ENCODE measurements at regions not wholly inside any gene's neighbourhood (a gene's known extent, or its start where the extent isn't known, plus 50 kb on each side); places are given as distances from the start of the nearest gene placed in this dataset.
"Not testable (repeated sequence)": the region's sequence is repeated elsewhere in the genome, so short reads cannot be mapped to it uniquely, and the experiment has no call there.

DNA sequence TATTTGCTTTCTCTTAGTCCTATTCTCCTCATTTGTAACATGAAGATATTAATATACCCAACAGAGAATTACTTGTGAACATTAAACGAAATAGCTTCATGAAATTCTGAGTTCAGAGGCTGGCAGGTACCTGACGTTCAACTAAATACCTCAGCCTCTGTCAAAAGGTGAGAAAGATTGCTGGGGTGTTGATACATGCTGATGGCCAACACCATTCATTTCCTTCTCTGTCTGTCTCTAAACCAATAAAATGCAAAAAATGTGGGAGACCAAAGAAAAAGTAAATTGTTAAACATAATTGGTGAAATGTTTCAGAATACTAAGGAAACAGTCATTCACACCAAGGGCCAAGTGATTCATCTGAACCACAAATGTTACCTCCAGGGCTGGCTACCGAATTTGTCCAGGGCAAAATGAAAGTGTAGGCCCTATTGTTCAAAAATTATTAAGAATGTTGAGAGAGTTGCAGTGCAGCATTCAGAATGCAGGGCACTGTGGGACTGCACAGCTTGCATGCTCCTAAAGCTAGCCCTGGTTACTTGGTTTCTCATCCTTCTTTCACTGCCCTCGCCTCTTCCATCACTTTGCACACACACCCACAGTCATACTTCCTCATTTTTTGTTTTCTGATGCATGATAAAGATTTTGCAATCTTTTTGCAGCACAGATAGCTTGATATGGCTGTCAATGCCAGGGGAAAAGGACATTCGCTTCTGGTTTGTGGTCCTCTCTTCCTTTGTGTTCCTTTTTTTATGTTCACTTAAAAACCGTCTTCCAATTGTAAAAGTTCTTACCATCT lies 414.3 kb upstream of the NR5A2 start:
- H3K9me3 ChIP-seq = no peaks in the 10 kb centered on the region
- no peaks in the 10 kb centered on the region for H3K27me3 ChIP-seq
- intact Hi-C loops (cut with DNase I) = no loop called here
- no peak for DNase-seq
- no peaks in the 10 kb centered on the region for H3K36me3 ChIP-seq
- no peak overlapping the region for H3K4me3 ChIP-seq
- WGBS, 2 donors = 60 to 70% methylated on average over 6 of the region's 6 CpGs
- no peak overlapping the region for H3K27ac ChIP-seq
- H3K4me1 ChIP-seq = no peaks in the 10 kb centered on the region
- TF ChIP-seq POLR2A (IDR thresholded peaks at IDR 0.05) = no peak
- TF ChIP-seq EP300 (IDR thresholded peaks at IDR 0.05) = no peak
- TF ChIP-seq, protein P1, sequence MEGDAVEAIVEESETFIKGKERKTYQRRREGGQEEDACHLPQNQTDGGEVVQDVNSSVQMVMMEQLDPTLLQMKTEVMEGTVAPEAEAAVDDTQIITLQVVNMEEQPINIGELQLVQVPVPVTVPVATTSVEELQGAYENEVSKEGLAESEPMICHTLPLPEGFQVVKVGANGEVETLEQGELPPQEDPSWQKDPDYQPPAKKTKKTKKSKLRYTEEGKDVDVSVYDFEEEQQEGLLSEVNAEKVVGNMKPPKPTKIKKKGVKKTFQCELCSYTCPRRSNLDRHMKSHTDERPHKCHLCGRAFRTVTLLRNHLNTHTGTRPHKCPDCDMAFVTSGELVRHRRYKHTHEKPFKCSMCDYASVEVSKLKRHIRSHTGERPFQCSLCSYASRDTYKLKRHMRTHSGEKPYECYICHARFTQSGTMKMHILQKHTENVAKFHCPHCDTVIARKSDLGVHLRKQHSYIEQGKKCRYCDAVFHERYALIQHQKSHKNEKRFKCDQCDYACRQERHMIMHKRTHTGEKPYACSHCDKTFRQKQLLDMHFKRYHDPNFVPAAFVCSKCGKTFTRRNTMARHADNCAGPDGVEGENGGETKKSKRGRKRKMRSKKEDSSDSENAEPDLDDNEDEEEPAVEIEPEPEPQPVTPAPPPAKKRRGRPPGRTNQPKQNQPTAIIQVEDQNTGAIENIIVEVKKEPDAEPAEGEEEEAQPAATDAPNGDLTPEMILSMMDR (IDR thresholded peaks at IDR 0.05) = no peak
- no peak for TF ChIP-seq POLR2AphosphoS5 (IDR thresholded peaks at IDR 0.05)

GRCh38 chr1:199616947-199617346 lies 410.6 kb upstream of the NR5A2 start:
- Histone ChIP-seq H3K9me3 (no peaks in the 10 kb centered on the region), H3K4me1 (no peaks in the 10 kb centered on the region), H3K27ac (no peak overlapping the region), H3K4me3 (no peak overlapping the region), H3K36me3 (no peaks in the 10 kb centered on the region), H3K27me3 (no peaks in the 10 kb centered on the region)
- no peak for DNase-seq
- 27 to 50% methylated on average over 1 of the region's 1 CpG for WGBS, 2 donors
- no peak for TF ChIP-seq POLR2AphosphoS5 (IDR thresholded peaks at IDR 0.05)
- intact Hi-C loops (cut with DNase I) = no loop called here

DNA sequence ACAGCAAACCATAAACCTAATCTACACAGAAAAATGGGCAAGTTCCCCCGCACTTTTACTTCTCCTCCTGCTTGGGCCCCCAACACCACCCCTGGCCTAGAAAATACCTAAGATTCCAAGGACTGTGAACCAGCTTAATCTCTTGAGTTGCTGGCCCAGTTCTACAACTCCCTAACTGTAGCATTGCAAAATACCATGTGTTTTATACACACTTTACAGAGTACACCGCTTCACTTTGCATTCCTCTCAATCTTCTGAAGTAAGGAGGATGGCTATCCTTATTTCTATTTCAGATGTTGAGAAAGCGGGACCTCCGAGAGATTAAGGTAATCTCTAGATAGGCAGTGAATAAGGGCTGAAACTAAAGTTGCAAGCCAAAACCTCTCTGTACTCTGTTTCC lies 408.3 kb upstream of the NR5A2 start:
- Histone ChIP-seq H3K27ac (no peak overlapping the region), H3K4me3 (no peak overlapping the region), H3K36me3 (no peaks in the 10 kb centered on the region), H3K9me3 (no peaks in the 10 kb centered on the region), H3K4me1 (no peaks in the 10 kb centered on the region), H3K27me3 (no peaks in the 10 kb centered on the region)
- intact Hi-C loops (cut with DNase I) = no loop called here
- DNase-seq = no peak
- WGBS, 2 donors = 78 to 93% methylated on average over 4 of the region's 4 CpGs
- TF ChIP-seq, protein P1 (IDR thresholded peaks at IDR 0.05) = no peak
- TF ChIP-seq POLR2AphosphoS5 (IDR thresholded peaks at IDR 0.05) (no peak), POLR2A (IDR thresholded peaks at IDR 0.05) (no peak), EP300 (IDR thresholded peaks at IDR 0.05) (no peak)

- H3K36me3 ChIP-seq; H3K9me3 ChIP-seq; H3K4me1 ChIP-seq; intact Hi-C loops (cut with DNase I); H3K27me3 ChIP-seq; H3K27ac ChIP-seq; DNase-seq; H3K4me3 ChIP-seq: not testable (repeated sequence)
- 85 to 89% methylated on average over 3 of the region's 3 CpGs for WGBS, 2 donors
Observed at GRCh38 chr1:199626228-199626627, 401.3 kb upstream of the NR5A2 start.

DNA sequence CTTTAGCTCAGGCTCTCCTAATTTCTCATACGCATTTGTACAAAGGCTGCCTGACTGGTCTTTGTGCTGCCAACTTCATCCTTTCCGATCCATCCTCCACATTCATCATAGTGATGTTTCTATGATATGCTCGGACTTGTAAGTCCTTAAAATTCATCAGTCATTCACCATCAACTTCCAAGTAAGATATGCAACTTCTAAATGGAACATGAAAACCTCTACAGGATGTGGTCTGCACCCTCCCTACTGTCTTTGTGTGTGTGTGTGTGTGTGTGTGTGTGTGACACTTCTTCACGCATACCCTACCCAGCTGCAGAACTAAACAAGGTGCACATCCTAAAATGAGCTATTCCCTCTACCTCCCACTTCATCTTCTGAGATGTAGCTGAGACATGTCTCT lies 397.9 kb upstream of the NR5A2 start:
- WGBS, 2 donors = 66 to 91% methylated on average over 4 of the region's 4 CpGs
- no peak for TF ChIP-seq EP300 (IDR thresholded peaks at IDR 0.05)
- TF ChIP-seq, protein P1 (IDR thresholded peaks at IDR 0.05) = no peak
- no peak for DNase-seq
- no peaks in the 10 kb centered on the region for H3K36me3 ChIP-seq
- H3K27ac ChIP-seq = no peak overlapping the region
- no peaks in the 10 kb centered on the region for H3K4me1 ChIP-seq
- peaks cover 0 to under 1% (median 0%) of the 10 kb centered on the region in 4 donors for H3K9me3 ChIP-seq
- intact Hi-C loops (cut with DNase I) = no loop called here
- no peaks in the 10 kb centered on the region for H3K27me3 ChIP-seq
- H3K4me3 ChIP-seq = no peak overlapping the region

- no peak overlapping the region for H3K27ac ChIP-seq
- no peaks in the 10 kb centered on the region for H3K27me3 ChIP-seq
- H3K4me3 ChIP-seq = no peak overlapping the region
- no peak for DNase-seq
- 63 to 68% methylated on average over 1 of the region's 1 CpG for WGBS, 2 donors
- TF ChIP-seq, protein P1 (IDR thresholded peaks at IDR 0.05) = no peak
- no peak for TF ChIP-seq POLR2A (IDR thresholded peaks at IDR 0.05)
- no peak for TF ChIP-seq EP300 (IDR thresholded peaks at IDR 0.05)
- TF ChIP-seq POLR2AphosphoS5 (IDR thresholded peaks at IDR 0.05) = no peak
- no peaks in the 10 kb centered on the region for H3K4me1 ChIP-seq
- intact Hi-C loops (cut with DNase I) = no loop called here
- no peaks in the 10 kb centered on the region for H3K36me3 ChIP-seq
- H3K9me3 ChIP-seq = no peaks in the 10 kb centered on the region
Observed at GRCh38 chr1:199639453-199639852, 388.1 kb upstream of the NR5A2 start.

Data from sigmoid colon (tissue), 6 donors.